ENCODE measurements at regions not wholly inside any gene's neighbourhood (a gene's known extent, or its start where the extent isn't known, plus 50 kb on each side); places are given as distances from the start of the nearest gene placed in this dataset.

- no peak for DNase-seq (ENCODE audit: low read depth)
These were observed 98.9 kb upstream of the NPFFR2 start for GRCh38 chr4:71932941-71933340.

- DNase-seq (ENCODE audit: low read depth) = no peak
These were observed 93.0 kb upstream of the NPFFR2 start for GRCh38 chr4:71938776-71939175.

- peak; percentile 8 for DNase-seq (ENCODE audit: low read depth)
These were observed 90.8 kb upstream of the NPFFR2 start for GRCh38 chr4:71941001-71941400.

GRCh38 chr4:71944956-71945355 lies 86.8 kb upstream of the NPFFR2 start:
- peak; percentile 32 for DNase-seq (ENCODE audit: low read depth)

- DNase-seq (ENCODE audit: low read depth) = no peak
These were observed 86.0 kb upstream of the NPFFR2 start for GRCh38 chr4:71945791-71946190.

GRCh38 chr4:71958978-71959377 lies 72.8 kb upstream of the NPFFR2 start:
- DNase-seq (ENCODE audit: low read depth) = no peak

GRCh38 chr4:71962622-71963264 lies 69.1 kb upstream of the NPFFR2 start:
- DNase-seq (ENCODE audit: low read depth) = no peak

GRCh38 chr4:71974681-71975080 lies 57.1 kb upstream of the NPFFR2 start:
- peak; percentile 41 for DNase-seq (ENCODE audit: low read depth)

GRCh38 chr4:71976523-71976922 lies 55.3 kb upstream of the NPFFR2 start:
- DNase-seq (ENCODE audit: low read depth) = no peak

- no peak for DNase-seq (ENCODE audit: low read depth)
These were observed 53.5 kb upstream of the NPFFR2 start for GRCh38 chr4:71978210-71978835.

GRCh38 chr4:71980976-71981375 lies 50.8 kb upstream of the NPFFR2 start:
- no peak for DNase-seq (ENCODE audit: low read depth)

Measured in M059J (cell line).